ENCODE measurements at regions not wholly inside any gene's neighbourhood (a gene's known extent, or its start where the extent isn't known, plus 50 kb on each side); places are given as distances from the start of the nearest gene placed in this dataset.

DNA sequence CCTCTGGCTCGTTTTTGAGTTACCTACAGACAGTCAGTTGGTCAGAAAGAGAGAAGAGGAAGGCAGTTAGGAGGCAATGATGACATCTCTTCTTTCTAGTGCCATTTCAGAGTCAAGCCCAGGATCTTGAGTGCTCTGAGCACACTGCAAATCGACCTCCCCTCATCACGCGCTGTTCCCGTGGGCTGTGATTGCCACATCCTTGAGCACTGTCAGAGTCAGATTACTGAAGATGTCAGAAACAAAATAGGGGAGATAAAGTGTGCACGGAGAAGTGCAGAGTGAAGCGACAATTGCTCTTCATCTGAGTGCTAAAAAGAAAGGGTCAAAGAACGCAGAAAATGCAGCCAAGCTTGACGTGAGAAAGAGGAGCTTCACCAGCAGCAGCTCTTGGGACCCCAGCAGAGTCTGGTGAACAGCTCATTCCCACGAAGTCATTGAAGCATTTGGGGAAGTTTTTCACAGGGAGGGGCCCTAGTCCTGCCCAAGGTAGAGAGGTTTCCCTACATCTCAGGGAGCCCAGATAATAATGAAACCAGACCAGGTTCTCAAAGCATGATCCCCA lies 661.7 kb upstream of the AUTS2 start:
- Mint-ChIP-seq H3K27ac (no peak overlapping the region), H3K27me3 (ENCODE audit: low read depth in 3 of 3) (no peaks in the 10 kb centered on the region), H3K4me1 (no peaks in the 10 kb centered on the region), H3K9me3 (peaks cover 2 to 35% (median 13%) of the 10 kb centered on the region in 6 donors), H3K36me3 (no peaks in the 10 kb centered on the region), H3K4me3 (no peak overlapping the region)
- no peak for DNase-seq

DNA sequence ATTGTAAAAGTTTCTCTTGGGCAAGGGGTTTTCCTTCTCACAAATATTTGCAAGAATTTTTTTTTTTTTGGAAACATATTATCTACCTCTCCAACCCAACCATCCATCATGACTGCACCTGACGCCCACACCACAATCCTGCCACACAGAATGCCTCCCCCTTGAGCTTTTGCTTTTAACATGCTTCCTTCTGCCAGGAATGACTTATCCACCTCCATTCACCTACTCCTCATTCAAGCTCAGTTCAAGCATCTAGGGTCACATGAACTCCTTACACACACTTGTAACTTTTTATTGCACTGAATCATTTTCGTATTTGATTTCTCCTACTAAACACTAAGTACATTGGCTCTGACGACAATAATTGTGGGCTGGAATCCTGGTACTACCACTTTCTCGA lies 660.1 kb upstream of the AUTS2 start:
- no peak for DNase-seq
- no peak overlapping the region for H3K27ac Mint-ChIP-seq
- no peaks in the 10 kb centered on the region for H3K27me3 Mint-ChIP-seq (ENCODE audit: low read depth in 3 of 3)
- H3K4me1 Mint-ChIP-seq = no peaks in the 10 kb centered on the region
- no peaks in the 10 kb centered on the region for H3K36me3 Mint-ChIP-seq
- H3K9me3 Mint-ChIP-seq = peaks cover 4 to 33% (median 11%) of the 10 kb centered on the region in 6 donors
- H3K4me3 Mint-ChIP-seq = no peak overlapping the region

DNA sequence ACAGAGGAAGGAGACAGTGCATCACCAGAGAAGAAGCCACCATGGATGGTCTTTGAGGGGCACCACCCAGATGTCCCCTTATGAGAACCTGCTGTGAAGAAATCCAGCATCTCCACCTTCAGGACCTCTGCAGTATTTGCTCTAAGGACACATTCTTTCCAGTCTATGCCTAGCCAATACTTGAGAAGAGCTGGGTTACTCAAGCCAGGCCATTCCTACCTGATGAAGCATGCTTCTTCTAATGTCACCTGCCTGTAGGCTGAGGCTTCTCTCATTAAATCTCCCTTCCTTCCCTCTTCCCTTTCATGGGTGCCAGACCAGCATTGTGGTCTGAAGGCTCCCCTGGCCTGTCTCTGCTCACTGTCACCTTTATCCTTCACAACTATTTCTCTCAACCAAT lies 654.5 kb upstream of the AUTS2 start:
- Mint-ChIP-seq H3K27ac (no peak overlapping the region), H3K4me3 (no peak overlapping the region), H3K4me1 (no peaks in the 10 kb centered on the region), H3K36me3 (no peaks in the 10 kb centered on the region), H3K27me3 (ENCODE audit: low read depth in 3 of 3) (no peaks in the 10 kb centered on the region), H3K9me3 (peaks cover 0 to 18% (median 6%) of the 10 kb centered on the region in 6 donors)
- DNase-seq = no peak

DNA sequence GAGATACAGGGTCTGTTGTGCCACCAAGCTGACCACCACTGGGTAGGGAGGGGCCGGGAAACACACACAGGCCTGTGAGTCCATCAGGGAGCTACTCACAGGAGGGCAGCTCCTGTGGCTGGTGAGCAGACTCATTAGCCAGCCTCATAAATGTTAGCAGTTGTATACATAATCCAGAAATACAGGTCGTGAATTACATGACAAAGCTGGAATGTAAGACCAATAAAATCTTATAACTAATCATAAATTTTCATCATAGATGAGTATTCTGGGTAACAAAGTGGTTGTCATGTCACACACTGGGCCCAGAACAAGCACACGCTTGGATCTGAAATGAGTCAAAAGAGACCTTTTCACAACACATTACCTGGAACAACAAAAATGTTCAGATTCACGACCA lies 642.6 kb upstream of the AUTS2 start:
- Mint-ChIP-seq H3K36me3 (peaks cover 0 to 4% (median 3%) of the 10 kb centered on the region in 3 donors), H3K4me1 (no peaks in the 10 kb centered on the region), H3K27me3 (ENCODE audit: low read depth in 3 of 3) (peaks cover 0 to 6% (median 2%) of the 10 kb centered on the region in 3 donors)

DNA sequence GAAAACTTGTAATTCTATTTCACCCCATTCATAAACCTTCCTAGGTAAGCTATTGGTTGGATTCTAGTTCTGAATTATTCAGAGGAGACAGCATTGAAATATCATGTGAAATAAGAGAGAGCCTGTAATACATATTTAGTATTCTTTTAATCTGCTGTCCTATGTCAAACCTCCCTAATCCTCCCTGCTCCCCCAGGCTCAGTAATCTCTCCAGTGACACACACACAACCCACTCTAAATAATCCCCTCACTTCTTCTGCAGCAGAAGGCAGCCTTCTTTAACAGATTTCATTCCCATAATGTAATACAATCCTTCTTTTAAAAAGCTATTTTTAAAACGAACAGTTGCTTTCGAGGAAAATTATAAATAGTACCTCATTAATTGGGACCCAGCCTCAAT lies 639.7 kb upstream of the AUTS2 start:
- H3K4me3 Mint-ChIP-seq = no peak overlapping the region
- H3K27ac Mint-ChIP-seq = no peak overlapping the region
- peaks cover 0 to 6% (median 2%) of the 10 kb centered on the region in 3 donors for H3K27me3 Mint-ChIP-seq (ENCODE audit: low read depth in 3 of 3)
- H3K9me3 Mint-ChIP-seq = peaks cover 4 to 22% (median 12%) of the 10 kb centered on the region in 6 donors
- H3K4me1 Mint-ChIP-seq = no peaks in the 10 kb centered on the region
- DNase-seq = no peak
- H3K36me3 Mint-ChIP-seq = peaks cover 0 to 4% (median 3%) of the 10 kb centered on the region in 3 donors

More for the DNA sequence above, 642.6 kb upstream of the AUTS2 start:
- no peak for DNase-seq
- Mint-ChIP-seq H3K9me3 (peaks cover 8 to 22% (median 11%) of the 10 kb centered on the region in 6 donors), H3K4me3 (no peak overlapping the region), H3K27ac (no peak overlapping the region)

DNA sequence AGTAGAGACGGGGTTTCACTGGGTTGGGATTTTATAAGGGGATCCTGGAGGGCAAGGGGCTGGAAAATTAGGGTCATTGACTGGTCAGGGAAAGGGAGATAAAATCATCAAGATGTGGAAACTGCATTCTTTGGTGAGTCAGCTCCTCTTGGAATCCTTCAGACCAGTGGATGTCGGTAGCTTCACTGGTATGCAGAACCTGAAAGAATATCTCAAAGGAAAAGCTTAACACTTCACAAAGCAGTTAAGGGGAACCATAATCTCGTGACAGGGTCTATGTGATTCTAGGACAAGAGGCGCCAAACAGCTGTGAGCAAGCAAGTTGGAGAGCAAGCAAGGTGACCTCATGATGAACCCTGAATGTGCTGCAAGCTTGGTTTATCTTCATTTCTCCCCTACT lies 634.7 kb upstream of the AUTS2 start:
- Mint-ChIP-seq H3K9me3 (peaks cover 0 to 12% (median 8%) of the 10 kb centered on the region in 6 donors), H3K4me1 (no peaks in the 10 kb centered on the region), H3K27ac (no peak overlapping the region), H3K4me3 (no peak overlapping the region), H3K27me3 (ENCODE audit: low read depth in 3 of 3) (no peaks in the 10 kb centered on the region), H3K36me3 (no peaks in the 10 kb centered on the region)
- DNase-seq = no peak

DNA sequence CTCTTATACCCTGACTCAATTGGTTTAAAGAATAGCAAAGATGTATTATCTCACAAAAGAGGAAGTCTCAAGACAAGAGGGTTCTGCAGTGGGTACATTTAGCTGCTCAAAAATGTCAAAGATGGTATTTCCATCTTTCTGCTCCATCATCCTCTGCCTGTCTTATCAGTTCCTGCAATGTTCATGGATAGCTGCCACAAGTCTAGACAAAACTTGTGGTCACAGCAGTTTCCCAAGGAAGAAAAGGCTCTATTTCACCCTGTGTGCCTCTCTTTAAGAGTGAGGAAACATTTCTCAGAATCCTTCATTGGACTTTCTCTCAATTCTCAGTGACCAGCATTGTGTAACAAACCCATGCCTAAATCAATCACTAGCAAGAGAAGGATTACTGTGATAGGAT lies 634.2 kb upstream of the AUTS2 start:
- no peaks in the 10 kb centered on the region for H3K27me3 Mint-ChIP-seq (ENCODE audit: low read depth in 3 of 3)
- DNase-seq = no peak
- H3K9me3 Mint-ChIP-seq = peaks cover 0 to 11% (median 6%) of the 10 kb centered on the region in 6 donors
- H3K4me3 Mint-ChIP-seq = no peak overlapping the region
- no peaks in the 10 kb centered on the region for H3K4me1 Mint-ChIP-seq
- no peak overlapping the region for H3K27ac Mint-ChIP-seq
- no peaks in the 10 kb centered on the region for H3K36me3 Mint-ChIP-seq

DNA sequence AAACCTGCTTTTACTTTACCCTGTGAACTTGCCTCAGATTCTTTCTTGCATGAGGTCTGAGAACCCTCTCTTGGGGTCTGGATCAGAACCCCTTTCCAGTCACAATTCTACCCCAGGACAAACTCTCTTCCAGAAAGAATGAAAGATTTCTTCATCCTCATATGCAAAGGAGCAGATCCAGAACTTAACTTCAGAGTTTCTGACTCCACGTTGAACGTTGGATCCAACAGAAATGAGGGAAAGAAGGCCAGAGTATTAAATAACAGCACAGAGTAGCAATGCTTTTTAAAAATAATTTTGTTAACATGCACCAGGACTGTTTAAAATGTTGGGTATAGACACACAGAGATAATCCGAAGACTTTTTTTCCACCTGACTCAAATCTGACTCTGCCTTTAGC lies 632.9 kb upstream of the AUTS2 start:
- no peak for DNase-seq

DNA sequence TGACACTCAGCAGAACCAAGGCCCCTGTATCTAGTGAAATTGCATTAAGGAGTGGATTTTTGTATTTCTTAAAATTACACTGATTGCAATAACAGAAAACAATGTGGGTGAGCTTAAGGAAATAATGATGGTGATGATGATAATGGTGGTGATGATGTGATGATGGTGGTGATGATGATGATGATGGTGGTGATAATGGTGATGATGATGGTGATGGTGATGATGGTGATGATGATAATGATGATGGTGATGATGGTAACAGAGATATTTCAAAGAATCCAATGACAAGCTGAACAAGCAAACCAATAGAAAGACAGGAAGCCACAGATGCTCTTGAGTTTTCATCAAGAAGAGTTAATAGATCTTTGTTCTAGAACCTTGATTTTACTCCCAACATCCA lies 630.7 kb upstream of the AUTS2 start:
- peaks cover 0 to 9% (median 3%) of the 10 kb centered on the region in 6 donors for H3K9me3 Mint-ChIP-seq
- H3K27me3 Mint-ChIP-seq (ENCODE audit: low read depth in 3 of 3) = no peaks in the 10 kb centered on the region
- H3K27ac Mint-ChIP-seq = no peak overlapping the region
- DNase-seq = no peak
- no peak overlapping the region for H3K4me3 Mint-ChIP-seq
- no peaks in the 10 kb centered on the region for H3K36me3 Mint-ChIP-seq
- no peaks in the 10 kb centered on the region for H3K4me1 Mint-ChIP-seq

More for the DNA sequence above, 632.9 kb upstream of the AUTS2 start:
- no peaks in the 10 kb centered on the region for H3K4me1 Mint-ChIP-seq
- H3K4me3 Mint-ChIP-seq = no peak overlapping the region
- H3K36me3 Mint-ChIP-seq = no peaks in the 10 kb centered on the region
- H3K9me3 Mint-ChIP-seq = peaks cover 0 to 11% (median 5%) of the 10 kb centered on the region in 6 donors
- no peaks in the 10 kb centered on the region for H3K27me3 Mint-ChIP-seq (ENCODE audit: low read depth in 3 of 3)
- no peak overlapping the region for H3K27ac Mint-ChIP-seq

DNA sequence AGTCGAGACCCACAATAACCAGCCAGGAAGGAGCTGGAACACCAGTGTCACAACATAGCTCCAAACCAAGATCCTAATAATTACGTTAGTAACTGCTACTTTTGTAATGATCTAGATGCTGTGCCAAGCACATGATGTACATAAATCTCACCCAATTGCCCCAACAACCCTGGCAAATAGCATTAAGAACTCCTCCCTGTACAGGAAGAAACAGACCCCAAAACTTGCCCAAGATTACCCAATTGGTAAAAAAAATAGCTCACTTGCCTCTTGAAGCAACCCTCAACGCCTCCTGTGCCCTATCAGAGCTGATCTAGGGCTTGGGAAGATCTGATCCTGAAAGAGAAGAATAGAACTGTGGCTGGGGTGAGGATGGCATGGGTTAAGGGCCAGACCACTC lies 628.7 kb upstream of the AUTS2 start:
- DNase-seq = no peak
- no peaks in the 10 kb centered on the region for H3K4me1 Mint-ChIP-seq
- no peak overlapping the region for H3K4me3 Mint-ChIP-seq
- peaks cover 0 to 12% (median 5%) of the 10 kb centered on the region in 6 donors for H3K9me3 Mint-ChIP-seq
- no peaks in the 10 kb centered on the region for H3K36me3 Mint-ChIP-seq
- H3K27ac Mint-ChIP-seq = no peak overlapping the region
- H3K27me3 Mint-ChIP-seq (ENCODE audit: low read depth in 3 of 3) = no peaks in the 10 kb centered on the region

DNA sequence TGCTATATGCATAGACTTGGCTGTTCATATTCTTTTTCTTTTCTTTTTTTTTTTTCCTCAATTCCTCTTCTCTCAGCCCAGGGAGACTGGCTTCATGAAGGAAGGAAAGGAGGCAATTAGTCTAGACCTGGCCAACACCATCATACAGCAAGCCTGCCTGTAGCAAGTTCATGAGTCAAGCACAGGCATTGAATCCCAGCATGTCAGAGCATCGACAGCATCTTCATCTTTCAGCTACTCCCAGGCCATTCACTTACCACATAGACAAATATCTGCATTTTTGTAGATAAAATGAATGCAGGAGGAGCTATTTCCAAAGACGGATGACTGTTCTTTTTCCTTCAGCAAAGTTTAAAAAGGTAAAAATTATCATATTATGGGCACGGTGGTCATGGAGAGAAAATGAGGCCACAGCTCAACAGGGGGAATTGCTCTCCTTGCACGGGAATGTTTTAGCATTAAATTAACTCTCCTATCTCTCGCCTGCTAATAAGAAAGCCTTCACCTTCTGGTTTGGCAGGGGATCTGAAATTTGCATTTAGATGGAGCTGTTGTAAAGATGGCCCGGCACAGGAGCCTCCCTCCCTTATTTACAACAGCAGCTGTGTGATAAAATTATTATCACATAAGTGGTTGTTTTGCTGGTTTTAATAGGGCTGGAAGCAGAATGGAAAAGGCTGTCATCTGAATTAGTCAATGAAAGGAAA lies 626.5 kb upstream of the AUTS2 start:
- Mint-ChIP-seq H3K9me3 (peaks cover 2 to 15% (median 4%) of the 10 kb centered on the region in 6 donors), H3K27ac (no peak overlapping the region), H3K4me3 (no peak overlapping the region), H3K36me3 (no peaks in the 10 kb centered on the region), H3K4me1 (no peaks in the 10 kb centered on the region), H3K27me3 (ENCODE audit: low read depth in 3 of 3) (no peaks in the 10 kb centered on the region)
- no peak for DNase-seq

DNA sequence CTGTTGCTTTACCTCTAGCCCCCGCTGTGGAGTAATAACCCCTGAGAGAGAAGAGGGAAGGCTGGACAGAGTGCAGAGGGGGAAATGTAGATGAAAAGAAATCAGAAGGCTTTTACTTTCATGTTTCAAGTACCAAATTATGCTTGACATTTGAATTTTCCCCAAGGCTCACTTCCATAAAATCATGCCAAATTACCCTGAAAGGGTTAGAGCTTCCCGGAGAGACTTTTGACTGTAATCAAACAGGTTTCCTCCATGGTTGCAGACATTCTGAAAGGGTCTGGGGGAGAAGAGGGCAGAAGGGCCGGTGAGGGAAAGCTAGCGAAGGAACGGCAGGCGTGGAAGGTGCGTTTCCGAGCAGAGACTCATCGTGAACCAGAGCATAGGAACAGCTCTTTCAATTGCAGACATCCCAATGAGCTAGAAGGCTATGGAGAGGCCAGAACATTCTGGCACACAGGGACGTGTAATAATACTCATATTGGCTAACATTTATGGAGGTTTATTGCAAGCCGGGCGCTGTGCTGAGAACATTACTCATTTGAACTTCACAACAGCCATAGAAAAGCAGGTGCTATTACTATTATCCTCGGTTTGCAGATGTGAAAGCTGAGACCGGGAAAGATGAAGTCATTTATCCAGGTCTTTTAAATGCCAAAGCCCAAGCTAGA lies 620.8 kb upstream of the AUTS2 start:
- no peaks in the 10 kb centered on the region for H3K4me1 Mint-ChIP-seq
- no peak for DNase-seq
- no peak overlapping the region for H3K4me3 Mint-ChIP-seq
- H3K9me3 Mint-ChIP-seq = peaks cover 2 to 22% (median 3%) of the 10 kb centered on the region in 6 donors
- no peak overlapping the region for H3K27ac Mint-ChIP-seq
- H3K36me3 Mint-ChIP-seq = no peaks in the 10 kb centered on the region
- no peaks in the 10 kb centered on the region for H3K27me3 Mint-ChIP-seq (ENCODE audit: low read depth in 3 of 3)

DNA sequence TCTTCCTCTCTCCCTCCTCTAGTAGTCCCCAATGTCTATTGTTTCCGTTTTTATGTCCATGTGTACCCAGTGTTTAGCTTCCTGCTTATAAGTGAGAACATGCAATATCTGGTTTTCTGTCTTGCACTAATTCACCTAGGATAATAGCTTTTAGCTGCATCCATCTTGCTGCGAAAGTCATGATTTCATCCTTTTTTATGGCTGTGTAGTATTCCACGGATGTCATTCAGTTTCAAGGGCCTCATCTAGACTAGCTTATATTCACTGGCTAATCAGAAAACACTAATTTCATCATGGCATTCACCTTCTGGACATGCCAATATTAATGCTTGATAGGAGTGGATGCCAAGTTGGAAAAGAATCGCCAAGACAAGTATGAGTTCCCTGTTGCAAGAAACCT lies 619.6 kb upstream of the AUTS2 start:
- H3K36me3 Mint-ChIP-seq = no peaks in the 10 kb centered on the region
- no peaks in the 10 kb centered on the region for H3K4me1 Mint-ChIP-seq
- no peak overlapping the region for H3K4me3 Mint-ChIP-seq
- no peak overlapping the region for H3K27ac Mint-ChIP-seq
- peaks cover 0 to 3% (median 0%) of the 10 kb centered on the region in 3 donors for H3K27me3 Mint-ChIP-seq (ENCODE audit: low read depth in 3 of 3)
- H3K9me3 Mint-ChIP-seq = peaks cover under 1 to 22% (median 2%) of the 10 kb centered on the region in 6 donors
- DNase-seq = no peak

DNA sequence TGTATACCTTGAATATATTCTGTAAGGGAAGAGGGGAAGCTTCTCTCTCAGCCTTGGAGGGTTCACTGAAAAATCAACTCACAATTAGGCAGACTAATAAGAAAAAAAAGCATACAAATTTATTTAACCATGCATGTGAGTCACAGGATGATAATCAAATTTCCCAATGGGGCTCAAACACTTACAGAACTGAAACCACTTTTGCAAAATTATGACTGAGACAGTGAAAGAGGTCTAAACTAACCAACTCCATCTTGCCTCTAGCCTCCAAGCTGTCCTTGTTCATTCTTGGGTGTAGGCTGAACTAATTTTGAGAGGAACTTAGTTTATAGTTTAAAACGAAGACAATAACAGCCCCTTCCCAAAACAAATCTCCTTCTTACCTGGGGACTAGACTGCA lies 618.3 kb upstream of the AUTS2 start:
- no peak for DNase-seq
- Mint-ChIP-seq H3K9me3 (peaks cover 0 to 22% (median 2%) of the 10 kb centered on the region in 6 donors), H3K4me3 (no peak overlapping the region)

More for the DNA sequence above, 618.3 kb upstream of the AUTS2 start:
- H3K36me3 Mint-ChIP-seq = no peaks in the 10 kb centered on the region
- peaks cover 0 to 3% (median 0%) of the 10 kb centered on the region in 3 donors for H3K27me3 Mint-ChIP-seq (ENCODE audit: low read depth in 3 of 3)
- H3K4me1 Mint-ChIP-seq = no peaks in the 10 kb centered on the region
- no peak overlapping the region for H3K27ac Mint-ChIP-seq

Data from immature natural killer cell (primary cell).